Mucosa of descending colon (tissue), 3 donors: ENCODE measurements at regions not wholly inside any gene's neighbourhood (a gene's known extent, or its start where the extent isn't known, plus 50 kb on each side); places are given as distances from the start of the nearest gene placed in this dataset.

ENCODE experiments used
- ATAC-seq: fragments of 200-7000 bp; cut with Tn5 transposase; one replicate; pipeline ENCODE4 v1.9.1; 2020; ENCODE audit warnings: mild to moderate bottlenecking, moderate library complexity
- DNase-seq, 3 donors: peaks; one replicate each; pipeline ENCODE4 v3.0.0-alpha.2; 2020
- H3K36me3 ChIP-seq: fragments of 200-600 bp; one replicate; pipeline ENCODE4 v1.8.0; 2021; ENCODE audit warnings: low read depth, mild to moderate bottlenecking
- H3K4me1 ChIP-seq: fragments of 200-600 bp; one replicate; pipeline ENCODE4 v1.8.0; 2021; ENCODE audit warnings: low read depth, mild to moderate bottlenecking
- H3K4me3 ChIP-seq: fragments of 200-600 bp; one replicate; pipeline ENCODE4 v1.8.0; 2021; ENCODE audit warnings: mild to moderate bottlenecking
- H3K9me3 ChIP-seq: fragments of 200-600 bp; one replicate; pipeline ENCODE4 v1.8.0; 2021; ENCODE audit warnings: mild to moderate bottlenecking
- CTCF ChIP-seq: fragments of 200-600 bp; IDR thresholded peaks from one replicate; pipeline ENCODE4 v1.8.0; 2022; ENCODE audit warnings: antibody characterized with exemption, mild to moderate bottlenecking
- intact Hi-C, 2 donors: fragments of 100-400 bp; cut with DNase I in 1 of 2; cut with micrococcal nuclease in 1 of 2; formaldehyde crosslinking; loops; one replicate each; pipeline versions ENCODE4 v1.11.0 to v1.11.1; 2022; cut with DNase I, micrococcal nuclease
- donor health status: DM: no; HTN: no; CAD: no; lungs with moderate emphysema.
- donor health status: DM: no; HTN: no; CAD: no.
- donor health status: DM: no; HTN: yes; CAD: no.

- no peaks in the 10 kb centered on the region for H3K4me1 ChIP-seq
- ATAC-seq = no peak
- no peak for TF ChIP-seq CTCF
- H3K4me3 ChIP-seq = no peak overlapping the region
- intact Hi-C loops = no loop called here
- H3K9me3 ChIP-seq = no peaks in the 10 kb centered on the region
- H3K36me3 ChIP-seq = no peaks in the 10 kb centered on the region
- no peak for DNase-seq
Observed at GRCh38 chr5:133665571-133665970, 53.2 kb upstream of the FSTL4 start.

- Histone ChIP-seq H3K4me1 (no peaks in the 10 kb centered on the region), H3K4me3 (no peak overlapping the region), H3K9me3 (no peaks in the 10 kb centered on the region), H3K36me3 (no peaks in the 10 kb centered on the region)
- no peak for DNase-seq
- TF ChIP-seq CTCF = no peak
- no peak for ATAC-seq
- intact Hi-C loops = no loop called here
Observed at GRCh38 chr5:133664422-133664821, 52.1 kb upstream of the FSTL4 start.

GRCh38 chr5:133663397-133664054, 51.2 kb upstream of the FSTL4 start:
- no peak overlapping the region for H3K4me3 ChIP-seq
- no peak for TF ChIP-seq CTCF
- no peaks in the 10 kb centered on the region for H3K9me3 ChIP-seq
- intact Hi-C loops = no loop called here
- DNase-seq (no peak), ATAC-seq (no peak)
- H3K4me1 ChIP-seq = no peaks in the 10 kb centered on the region
- H3K36me3 ChIP-seq = no peaks in the 10 kb centered on the region

- H3K4me3 ChIP-seq = no peak overlapping the region
- H3K4me1 ChIP-seq = no peaks in the 10 kb centered on the region
- intact Hi-C loops = no loop called here
- TF ChIP-seq CTCF = no peak
- no peak for ATAC-seq
- H3K9me3 ChIP-seq = no peaks in the 10 kb centered on the region
- no peaks in the 10 kb centered on the region for H3K36me3 ChIP-seq
- DNase-seq = no peak
Observed at GRCh38 chr5:133662578-133662977, 50.2 kb upstream of the FSTL4 start.
